ENCODE measurements at regions not wholly inside any gene's neighbourhood (a gene's known extent, or its start where the extent isn't known, plus 50 kb on each side); places are given as distances from the start of the nearest gene placed in this dataset.

DNA sequence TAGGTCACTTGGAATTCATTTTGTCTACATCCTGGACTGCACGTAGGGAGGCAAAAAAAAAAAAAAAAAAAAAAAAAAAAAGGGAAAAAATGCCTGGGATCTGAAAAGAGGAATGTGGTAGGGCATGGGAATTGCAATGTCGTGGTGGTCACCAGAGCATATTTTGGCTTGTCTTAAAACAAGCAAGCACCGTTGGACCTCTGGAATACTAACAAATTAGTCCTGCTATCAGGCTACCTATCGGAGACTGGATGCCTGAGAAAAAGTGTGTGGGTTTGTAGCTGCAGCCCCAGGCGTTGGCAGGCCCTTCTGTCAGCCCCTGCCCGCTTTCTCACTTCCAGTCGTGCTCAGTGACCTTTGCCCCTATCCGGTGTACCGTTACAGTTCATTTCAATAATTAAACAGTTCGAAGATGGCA, 588.5 kb upstream of the ZEB2 start:
- no peaks in the 10 kb centered on the region for H3K27me3 ChIP-seq (ENCODE audit: control insufficient read depth, insufficient read depth, low read length)
- peak overlapping the region in 2 of 3 donors; percentile 2 to 17 for H3K4me3 ChIP-seq (ENCODE audit: low read length in 3 of 3)
- DNase-seq, result peak in 4 of 5 donors; percentile 66 to 73 (median 72)
- H3K4me1 ChIP-seq (ENCODE audit: control insufficient read depth in 2 of 3, insufficient read depth in 2 of 3, low read depth in 1 of 3, low read length in 3 of 3), result peaks cover 0 to 6% (median 0%) of the 10 kb centered on the region in 3 donors
- H3K36me3 ChIP-seq (ENCODE audit: control insufficient read depth in 2 of 3, insufficient read depth in 3 of 3, low read length in 3 of 3), result no peaks in the 10 kb centered on the region
- no peak overlapping the region for H3K9ac ChIP-seq (ENCODE audit: low read length in 3 of 3)
- intact Hi-C loops (cut with DNase I), result no loop called here
- no peak for TF ChIP-seq CTCF (IDR thresholded peaks at IDR 0.05; ENCODE audit: borderline replicate concordance, extremely low read depth, insufficient read depth)
- no peaks in the 10 kb centered on the region for H3K9me3 ChIP-seq (ENCODE audit: control insufficient read depth in 2 of 3, insufficient read depth in 1 of 3, low read length in 3 of 3)
- FAIRE-seq, result no peak
- no peak overlapping the region for H3K27ac ChIP-seq (ENCODE audit: low read depth in 2 of 2, low read length in 2 of 2)

DNA sequence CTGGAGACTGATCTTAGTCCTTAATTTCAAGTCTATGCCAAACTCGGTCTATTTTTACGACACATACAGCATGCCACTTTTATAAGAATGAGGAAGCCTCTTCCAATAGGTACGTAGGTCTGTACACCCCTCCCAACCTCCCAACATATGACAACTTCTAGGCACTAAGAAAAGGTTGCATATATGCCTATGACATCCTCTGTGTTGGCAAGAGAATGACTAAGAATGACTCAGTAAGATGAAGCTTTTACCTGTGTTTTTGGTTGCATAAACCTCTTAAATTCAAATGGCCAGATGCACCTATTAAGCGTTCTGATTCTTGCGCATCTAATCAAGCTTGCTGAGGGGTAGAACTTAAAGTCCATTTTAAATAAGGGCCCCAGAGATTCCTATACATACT, 586.4 kb upstream of the ZEB2 start:
- FAIRE-seq, result no peak
- no peak overlapping the region for H3K4me3 ChIP-seq (ENCODE audit: low read length in 3 of 3)
- intact Hi-C loops (cut with DNase I), result no loop called here

DNA sequence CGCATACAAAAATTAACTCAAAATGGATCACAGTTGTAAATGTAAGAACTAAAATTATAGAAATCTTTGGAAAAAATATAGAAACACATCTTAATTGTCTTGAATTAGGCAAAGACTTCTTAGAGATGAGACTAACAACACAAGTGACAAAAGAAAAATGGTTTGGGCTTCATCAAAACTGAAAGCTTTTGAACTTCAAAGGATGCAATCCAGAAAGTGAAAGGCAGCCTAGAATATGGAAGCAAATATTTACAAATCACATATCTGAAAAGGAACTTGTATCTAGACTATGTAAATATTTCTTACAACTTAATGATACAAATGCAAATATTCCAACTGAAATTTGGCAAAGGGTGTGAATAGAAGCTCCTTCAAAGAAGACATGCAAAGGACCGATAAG, 582.8 kb upstream of the ZEB2 start:
- H3K9me3 ChIP-seq (ENCODE audit: control insufficient read depth in 2 of 3, insufficient read depth in 1 of 3, low read length in 3 of 3), result no peaks in the 10 kb centered on the region
- TF ChIP-seq CTCF (IDR thresholded peaks at IDR 0.05; ENCODE audit: borderline replicate concordance, extremely low read depth, insufficient read depth), result no peak
- H3K27me3 ChIP-seq (ENCODE audit: control insufficient read depth, insufficient read depth, low read length), result no peaks in the 10 kb centered on the region
- H3K36me3 ChIP-seq (ENCODE audit: control insufficient read depth in 2 of 3, insufficient read depth in 3 of 3, low read length in 3 of 3), result no peaks in the 10 kb centered on the region
- intact Hi-C loops (cut with DNase I), result no loop called here
- no peaks in the 10 kb centered on the region for H3K4me1 ChIP-seq (ENCODE audit: control insufficient read depth in 2 of 3, insufficient read depth in 2 of 3, low read depth in 1 of 3, low read length in 3 of 3)
- DNase-seq (no peak), FAIRE-seq (no peak)
- no peak overlapping the region for H3K9ac ChIP-seq (ENCODE audit: low read length in 3 of 3)
- no peak overlapping the region for H3K27ac ChIP-seq (ENCODE audit: low read depth in 2 of 2, low read length in 2 of 2)
- no peak overlapping the region for H3K4me3 ChIP-seq (ENCODE audit: low read length in 3 of 3)

More for the DNA sequence above, 586.4 kb upstream of the ZEB2 start:
- H3K27ac ChIP-seq (ENCODE audit: low read depth in 2 of 2, low read length in 2 of 2), result no peak overlapping the region
- TF ChIP-seq CTCF (IDR thresholded peaks at IDR 0.05; ENCODE audit: borderline replicate concordance, extremely low read depth, insufficient read depth), result no peak
- no peaks in the 10 kb centered on the region for H3K27me3 ChIP-seq (ENCODE audit: control insufficient read depth, insufficient read depth, low read length)
- H3K9me3 ChIP-seq (ENCODE audit: control insufficient read depth in 2 of 3, insufficient read depth in 1 of 3, low read length in 3 of 3), result no peaks in the 10 kb centered on the region
- H3K4me1 ChIP-seq (ENCODE audit: control insufficient read depth in 2 of 3, insufficient read depth in 2 of 3, low read depth in 1 of 3, low read length in 3 of 3), result peaks cover 0 to 6% (median 0%) of the 10 kb centered on the region in 3 donors
- DNase-seq, result no peak
- no peaks in the 10 kb centered on the region for H3K36me3 ChIP-seq (ENCODE audit: control insufficient read depth in 2 of 3, insufficient read depth in 3 of 3, low read length in 3 of 3)
- no peak overlapping the region for H3K9ac ChIP-seq (ENCODE audit: low read length in 3 of 3)

- no peak overlapping the region for H3K4me3 ChIP-seq (ENCODE audit: low read length in 3 of 3)
- no peak for TF ChIP-seq CTCF (IDR thresholded peaks at IDR 0.05; ENCODE audit: borderline replicate concordance, extremely low read depth, insufficient read depth)
- no peaks in the 10 kb centered on the region for H3K36me3 ChIP-seq (ENCODE audit: control insufficient read depth in 2 of 3, insufficient read depth in 3 of 3, low read length in 3 of 3)
- H3K27ac ChIP-seq (ENCODE audit: low read depth in 2 of 2, low read length in 2 of 2), result no peak overlapping the region
- FAIRE-seq (no peak), DNase-seq (no peak)
- intact Hi-C loops (cut with DNase I), result no loop called here
- no peaks in the 10 kb centered on the region for H3K9me3 ChIP-seq (ENCODE audit: control insufficient read depth in 2 of 3, insufficient read depth in 1 of 3, low read length in 3 of 3)
- no peaks in the 10 kb centered on the region for H3K4me1 ChIP-seq (ENCODE audit: control insufficient read depth in 2 of 3, insufficient read depth in 2 of 3, low read depth in 1 of 3, low read length in 3 of 3)
- H3K27me3 ChIP-seq (ENCODE audit: control insufficient read depth, insufficient read depth, low read length), result no peaks in the 10 kb centered on the region
- H3K9ac ChIP-seq (ENCODE audit: low read length in 3 of 3), result no peak overlapping the region
Observed at GRCh38 chr2:145100301-145100700, 580.4 kb upstream of the ZEB2 start.

All from kidney (tissue), 13 donors.